ENCODE measurements at regions not wholly inside any gene's neighbourhood (a gene's known extent, or its start where the extent isn't known, plus 50 kb on each side); places are given as distances from the start of the nearest gene placed in this dataset.

DNA sequence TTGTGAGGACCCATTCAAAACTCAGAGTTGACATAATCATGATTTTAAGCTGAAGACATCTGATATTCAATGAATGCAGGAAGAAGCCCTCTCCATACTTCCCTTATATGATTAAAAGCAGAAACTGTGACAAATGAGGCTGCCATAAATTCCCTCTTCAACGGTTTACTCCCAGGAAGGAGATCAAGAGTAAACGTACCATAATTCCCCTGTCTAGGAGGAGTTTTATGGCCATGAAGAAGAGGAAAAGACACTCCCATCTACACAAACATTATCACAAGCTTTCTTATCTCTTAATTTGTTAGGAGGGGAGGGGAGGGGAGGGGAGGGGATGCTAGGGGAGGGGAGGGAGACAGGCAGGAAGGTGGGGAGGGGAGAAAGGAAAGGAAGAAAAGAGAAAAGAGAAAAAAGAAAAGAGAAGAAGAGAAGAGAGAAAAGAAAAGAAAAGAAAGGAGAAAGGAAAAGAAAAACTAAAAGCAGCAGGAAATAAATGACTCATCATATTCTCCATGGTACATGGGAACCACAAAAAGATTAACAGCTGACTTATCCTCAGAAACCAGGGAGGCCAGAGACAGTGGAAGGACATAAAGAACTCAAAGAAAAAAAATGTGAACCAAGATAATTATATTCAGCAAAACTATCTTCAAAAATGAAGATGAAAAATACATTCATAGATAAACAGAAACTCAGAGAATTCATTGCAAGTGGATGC, 121.6 kb downstream of the ALOX5 start:
- Histone ChIP-seq H3K4me1 (no peaks in the 10 kb centered on the region), H3K36me3 (no peaks in the 10 kb centered on the region), H3K27ac (no peak overlapping the region), H3K4me3 (no peak overlapping the region), H3K9me3 (peaks cover 0 to 21% of the 10 kb centered on the region in 2 donors), H3K27me3 (no peaks in the 10 kb centered on the region)
- intact Hi-C loops (cut with DNase I): no loop called here
- DNase-seq (no peak), ATAC-seq (no peak)
- no peak for TF ChIP-seq CTCF (IDR thresholded peaks at IDR 0.05)

Measured in left lung (tissue), 4 donors.